Activated CD4-positive, alpha-beta memory T cell treated with anti-CD3 and anti-CD28 coated beads for 36 hours (primary cell): ENCODE measurements at regions not wholly inside any gene's neighbourhood (a gene's known extent, or its start where the extent isn't known, plus 50 kb on each side); places are given as distances from the start of the nearest gene placed in this dataset.
A peak's percentile ranks its signal among the peaks of the same experiment; 100 is the strongest.

Experiments used
- CTCF ChIA-PET: fragments of 350-600 bp; sonication (Branson Sonifier 250); formaldehyde crosslinking; loops from one replicate; lab custom pipeline; 2021; ENCODE audit warnings: antibody characterized with exemption, inconsistent platforms; lab: Charles Lee
- POLR2A ChIA-PET: fragments of 350-600 bp; sonication (Branson Sonifier 250); formaldehyde crosslinking; loops from one replicate; lab custom pipeline; 2021; ENCODE audit warnings: antibody characterized with exemption; lab: Charles Lee
- DNase-seq: peaks from one replicate; pipeline ENCODE4 v3.0.0-alpha.2; 2020
- H3K27ac Mint-ChIP-seq: one replicate; pipeline ENCODE4 v1.8.0; 2021; ENCODE audit warnings: mixed read lengths
- H3K27me3 Mint-ChIP-seq: one replicate; pipeline ENCODE4 v1.8.0; 2021; ENCODE audit warnings: mixed read lengths
- H3K36me3 Mint-ChIP-seq: one replicate; pipeline ENCODE4 v1.8.0; 2021; ENCODE audit warnings: mixed read lengths
- H3K4me1 Mint-ChIP-seq: one replicate; pipeline ENCODE4 v1.8.0; 2021; ENCODE audit warnings: low read depth, mixed read lengths
- H3K4me3 Mint-ChIP-seq: one replicate; pipeline ENCODE4 v1.8.0; 2021; ENCODE audit warnings: mild to moderate bottlenecking, mixed read lengths
- H3K9me3 Mint-ChIP-seq: one replicate; pipeline ENCODE4 v1.8.0; 2021; ENCODE audit warnings: mixed read lengths
- intact Hi-C: fragments of 100-400 bp; cut with micrococcal nuclease; formaldehyde crosslinking; loops from one replicate; pipeline ENCODE4 v1.15.1; 2023

DNA sequence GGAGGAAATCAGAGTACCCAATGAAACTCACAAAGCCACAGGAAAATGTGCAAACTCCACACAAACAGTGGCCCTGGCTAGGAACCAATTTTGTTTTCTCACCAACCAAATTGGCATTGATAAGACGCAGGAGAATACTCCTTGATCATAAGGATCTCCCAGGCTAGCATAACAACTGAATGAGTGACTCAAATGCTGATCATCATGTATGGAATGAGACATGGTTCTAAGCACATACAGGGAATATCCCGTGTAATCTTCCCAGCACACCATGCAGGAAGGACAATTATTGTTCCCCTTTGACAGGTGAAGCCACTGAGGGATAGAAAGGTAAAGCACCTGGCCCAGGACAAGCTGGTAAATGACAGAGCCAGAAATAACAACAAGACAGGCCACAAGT lies 180.0 kb upstream of the DUSP10 start:
- ChIA-PET POLR2A (interaction anchor here (0.6 kb wide), 1 partner anchor 420 kb away, joined by 3 read pairs; no protein-coding TSS in a partner anchor), CTCF (interaction anchor here (0.7 kb wide), 1 partner anchor 143 kb away, joined by 7 read pairs; no protein-coding TSS in a partner anchor)
- H3K27ac Mint-ChIP-seq, result no peak overlapping the region
- no peak for DNase-seq
- no peaks in the 10 kb centered on the region for H3K27me3 Mint-ChIP-seq
- no peak overlapping the region for H3K4me3 Mint-ChIP-seq
- H3K9me3 Mint-ChIP-seq, result no peaks in the 10 kb centered on the region
- no peaks in the 10 kb centered on the region for H3K4me1 Mint-ChIP-seq
- H3K36me3 Mint-ChIP-seq, result no peaks in the 10 kb centered on the region
- intact Hi-C loops, result no loop called here

- DNase-seq, result no peak
- Mint-ChIP-seq H3K36me3 (no peaks in the 10 kb centered on the region), H3K4me3 (no peak overlapping the region), H3K9me3 (no peaks in the 10 kb centered on the region), H3K4me1 (no peaks in the 10 kb centered on the region), H3K27ac (no peak overlapping the region), H3K27me3 (no peaks in the 10 kb centered on the region)
- CTCF ChIA-PET, result no interaction called here
- POLR2A ChIA-PET, result no interaction called here
- intact Hi-C loops, result no loop called here
Measured at GRCh38 chr1:221919743-221920142, 177.9 kb upstream of the DUSP10 start.

- no peaks in the 10 kb centered on the region for H3K36me3 Mint-ChIP-seq
- ChIA-PET POLR2A (no interaction called here), CTCF (no interaction called here)
- no peak for DNase-seq
- H3K9me3 Mint-ChIP-seq, result no peaks in the 10 kb centered on the region
- no peak overlapping the region for H3K27ac Mint-ChIP-seq
- intact Hi-C loops, result no loop called here
- no peaks in the 10 kb centered on the region for H3K27me3 Mint-ChIP-seq
- H3K4me1 Mint-ChIP-seq, result no peaks in the 10 kb centered on the region
- no peak overlapping the region for H3K4me3 Mint-ChIP-seq
Measured at GRCh38 chr1:221919341-221919740, 177.5 kb upstream of the DUSP10 start.

DNA sequence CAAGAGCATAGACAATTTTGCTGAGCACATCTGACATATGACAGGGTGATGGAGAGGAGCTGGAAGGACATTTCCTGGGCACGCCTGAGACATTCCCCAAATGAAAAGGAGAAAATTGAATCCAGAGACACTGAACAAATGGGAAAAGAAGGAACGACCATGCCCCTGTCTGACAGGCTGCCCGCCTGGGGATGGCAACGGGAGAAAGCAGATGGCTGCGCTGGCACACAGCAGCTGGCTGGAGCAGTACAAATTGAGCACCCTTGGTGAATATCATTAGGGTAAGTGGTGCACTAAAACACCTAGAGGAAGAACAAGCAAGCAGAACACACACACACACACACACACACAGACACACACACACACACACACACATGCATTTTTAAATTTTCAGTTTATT lies 174.3 kb upstream of the DUSP10 start:
- no peaks in the 10 kb centered on the region for H3K27me3 Mint-ChIP-seq
- CTCF ChIA-PET, result no interaction called here
- no peaks in the 10 kb centered on the region for H3K36me3 Mint-ChIP-seq
- POLR2A ChIA-PET, result no interaction called here
- DNase-seq, result no peak
- intact Hi-C loops, result no loop called here
- peaks cover 9% of the 10 kb centered on the region for H3K4me1 Mint-ChIP-seq
- no peak overlapping the region for H3K27ac Mint-ChIP-seq
- H3K4me3 Mint-ChIP-seq, result no peak overlapping the region
- H3K9me3 Mint-ChIP-seq, result no peaks in the 10 kb centered on the region

DNA sequence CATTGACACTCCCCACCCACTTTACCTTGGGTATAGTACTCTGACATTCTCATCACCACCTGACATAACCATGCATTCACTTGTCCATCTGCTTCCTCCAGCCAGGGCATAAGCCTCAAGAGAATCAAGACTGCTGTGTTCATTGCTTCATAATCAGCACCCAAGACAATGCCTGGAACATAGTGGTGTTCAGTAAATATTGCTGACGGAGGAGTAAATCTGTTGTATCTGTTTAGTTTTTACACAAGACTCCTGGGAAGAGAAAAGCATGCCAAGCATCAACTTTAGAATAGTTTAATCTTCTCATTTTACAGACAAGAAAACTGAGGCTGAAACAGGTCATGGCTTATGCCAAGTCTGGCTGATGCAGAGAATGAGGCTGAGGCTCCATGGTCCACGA lies 173.9 kb upstream of the DUSP10 start:
- H3K36me3 Mint-ChIP-seq, result no peaks in the 10 kb centered on the region
- intact Hi-C loops, result no loop called here
- H3K27me3 Mint-ChIP-seq, result no peaks in the 10 kb centered on the region
- ChIA-PET POLR2A (no interaction called here), CTCF (no interaction called here)
- DNase-seq, result no peak
- no peak overlapping the region for H3K4me3 Mint-ChIP-seq
- no peaks in the 10 kb centered on the region for H3K9me3 Mint-ChIP-seq
- peaks cover 9% of the 10 kb centered on the region for H3K4me1 Mint-ChIP-seq
- H3K27ac Mint-ChIP-seq, result no peak overlapping the region

GRCh38 chr1:221913351-221913892 lies 171.5 kb upstream of the DUSP10 start:
- Mint-ChIP-seq H3K27ac (no peak overlapping the region), H3K9me3 (no peaks in the 10 kb centered on the region), H3K27me3 (peaks cover 2% of the 10 kb centered on the region), H3K4me3 (no peak overlapping the region), H3K36me3 (no peaks in the 10 kb centered on the region), H3K4me1 (peaks cover 9% of the 10 kb centered on the region)
- DNase-seq, result no peak
- ChIA-PET CTCF (no interaction called here), POLR2A (no interaction called here)
- intact Hi-C loops, result no loop called here

DNA sequence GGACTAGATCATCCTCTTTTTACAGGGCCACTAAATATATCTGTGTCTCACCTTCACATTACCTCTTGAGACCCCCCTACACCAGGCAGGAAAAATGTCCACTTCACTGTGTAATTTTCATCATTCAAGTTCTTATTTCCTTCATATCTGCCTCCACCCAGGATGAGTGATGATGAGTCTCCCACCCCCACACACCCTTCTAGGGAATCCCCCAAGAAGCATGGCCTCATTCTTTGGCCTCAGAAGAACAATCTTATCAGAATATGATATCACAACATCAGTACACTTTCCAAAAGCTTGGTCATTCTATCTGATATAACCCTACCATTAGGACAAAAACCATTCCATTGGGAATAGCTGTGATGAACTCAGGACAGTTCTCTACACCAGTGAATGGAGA lies 170.3 kb upstream of the DUSP10 start:
- Mint-ChIP-seq H3K9me3 (no peaks in the 10 kb centered on the region), H3K4me3 (no peak overlapping the region), H3K27me3 (peaks cover 2% of the 10 kb centered on the region), H3K4me1 (peaks cover 9% of the 10 kb centered on the region), H3K27ac (no peak overlapping the region), H3K36me3 (no peaks in the 10 kb centered on the region)
- DNase-seq, result peak; percentile 42
- intact Hi-C loops, result no loop called here
- ChIA-PET CTCF (no interaction called here), POLR2A (no interaction called here)

DNA sequence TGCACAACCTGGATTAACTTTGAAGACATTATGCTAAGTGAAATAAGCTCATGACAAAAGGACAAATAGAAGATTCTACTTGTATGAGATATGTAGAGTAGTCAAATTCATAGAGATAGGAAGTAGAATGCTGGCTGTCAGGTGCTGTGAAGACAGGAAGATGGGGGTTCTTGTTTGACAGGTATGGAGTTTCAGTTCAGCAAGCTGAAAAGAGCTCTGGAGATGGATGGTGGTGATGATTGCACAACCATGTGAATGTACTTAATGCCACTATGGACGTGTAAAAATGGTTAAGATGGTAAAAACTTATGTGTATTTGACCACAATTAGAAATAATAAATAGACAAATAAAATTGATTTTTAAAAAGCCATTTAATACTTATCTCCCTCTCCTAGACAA lies 169.8 kb upstream of the DUSP10 start:
- CTCF ChIA-PET, result no interaction called here
- peaks cover 2% of the 10 kb centered on the region for H3K27me3 Mint-ChIP-seq

DNA sequence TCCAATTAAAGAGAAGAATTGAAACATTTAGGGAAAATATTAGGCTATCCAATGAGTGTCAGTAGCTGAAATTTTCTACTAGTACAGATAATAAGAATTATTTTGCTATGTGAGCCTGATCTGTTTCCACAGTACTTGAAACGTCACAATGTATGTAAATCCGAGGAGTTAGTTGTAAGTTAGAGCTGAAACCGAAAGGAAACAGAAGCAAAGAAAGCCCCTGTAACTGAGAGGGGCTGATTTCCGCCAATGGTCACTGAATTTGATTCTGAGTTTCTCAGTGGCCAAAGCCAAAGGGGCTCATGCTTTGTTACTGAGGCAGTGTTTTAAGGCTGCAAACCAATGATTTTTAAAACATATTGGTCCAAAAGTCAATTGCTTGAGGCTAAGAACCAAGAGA lies 168.3 kb upstream of the DUSP10 start:
- no peaks in the 10 kb centered on the region for H3K36me3 Mint-ChIP-seq
- no peak for DNase-seq
- H3K27me3 Mint-ChIP-seq, result peaks cover 2% of the 10 kb centered on the region
- H3K9me3 Mint-ChIP-seq, result no peaks in the 10 kb centered on the region
- POLR2A ChIA-PET, result no interaction called here
- no peak overlapping the region for H3K4me3 Mint-ChIP-seq
- CTCF ChIA-PET, result no interaction called here
- intact Hi-C loops, result no loop called here
- H3K27ac Mint-ChIP-seq, result no peak overlapping the region
- H3K4me1 Mint-ChIP-seq, result peaks cover 9% of the 10 kb centered on the region

More for the DNA sequence above, 169.8 kb upstream of the DUSP10 start:
- no peak overlapping the region for H3K27ac Mint-ChIP-seq
- no peaks in the 10 kb centered on the region for H3K9me3 Mint-ChIP-seq
- no peak overlapping the region for H3K4me3 Mint-ChIP-seq
- POLR2A ChIA-PET, result no interaction called here
- H3K36me3 Mint-ChIP-seq, result no peaks in the 10 kb centered on the region
- H3K4me1 Mint-ChIP-seq, result peaks cover 9% of the 10 kb centered on the region
- no peak for DNase-seq
- intact Hi-C loops, result no loop called here

GRCh38 chr1:221908573-221908972 lies 166.7 kb upstream of the DUSP10 start:
- H3K9me3 Mint-ChIP-seq, result no peaks in the 10 kb centered on the region
- no peak for DNase-seq
- H3K4me3 Mint-ChIP-seq, result no peak overlapping the region
- CTCF ChIA-PET, result no interaction called here
- POLR2A ChIA-PET, result no interaction called here
- intact Hi-C loops, result no loop called here
- no peak overlapping the region for H3K27ac Mint-ChIP-seq
- no peaks in the 10 kb centered on the region for H3K36me3 Mint-ChIP-seq
- H3K27me3 Mint-ChIP-seq, result peaks cover 2% of the 10 kb centered on the region
- H3K4me1 Mint-ChIP-seq, result peaks cover 9% of the 10 kb centered on the region

DNA sequence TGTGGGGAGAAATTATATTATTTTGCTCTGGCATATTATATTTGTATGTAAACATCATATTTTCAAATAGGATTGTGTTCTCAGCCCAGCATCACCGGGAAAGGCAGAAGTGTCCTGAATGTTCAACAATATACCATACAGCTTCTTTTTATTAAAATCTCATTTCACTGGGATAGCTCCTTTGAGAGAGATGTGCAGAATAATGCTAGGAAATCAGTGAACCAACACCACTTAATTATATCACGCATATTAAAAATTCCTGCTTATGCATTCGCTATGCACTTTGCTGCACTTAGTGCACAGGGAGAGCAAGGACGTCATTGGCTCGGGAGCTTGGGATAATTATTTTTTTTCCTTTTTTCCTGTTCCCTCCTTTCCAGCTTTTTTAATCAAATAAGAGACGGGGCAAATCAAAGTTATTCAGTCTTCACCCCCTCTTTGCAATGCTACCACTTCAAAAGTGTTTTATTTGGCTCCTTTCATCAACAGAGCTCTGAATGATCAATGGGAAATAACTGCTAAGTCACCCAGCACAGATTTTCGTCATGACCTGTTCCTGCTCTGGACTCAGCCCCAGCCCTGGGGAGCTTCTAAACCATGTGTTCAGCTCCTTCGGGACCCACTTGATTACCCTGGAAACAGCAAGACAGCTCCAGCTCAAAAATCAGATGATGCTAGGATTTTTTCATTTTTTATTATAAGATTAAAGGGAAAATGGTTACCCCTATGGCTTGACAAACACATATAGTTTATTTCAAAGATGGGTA lies 165.5 kb upstream of the DUSP10 start:
- peaks cover 2% of the 10 kb centered on the region for H3K27me3 Mint-ChIP-seq
- no peak for DNase-seq
- POLR2A ChIA-PET, result no interaction called here
- intact Hi-C loops, result no loop called here
- peaks cover 8% of the 10 kb centered on the region for H3K4me1 Mint-ChIP-seq
- no peaks in the 10 kb centered on the region for H3K36me3 Mint-ChIP-seq
- no peak overlapping the region for H3K27ac Mint-ChIP-seq
- H3K9me3 Mint-ChIP-seq, result no peaks in the 10 kb centered on the region
- CTCF ChIA-PET, result no interaction called here
- H3K4me3 Mint-ChIP-seq, result no peak overlapping the region

DNA sequence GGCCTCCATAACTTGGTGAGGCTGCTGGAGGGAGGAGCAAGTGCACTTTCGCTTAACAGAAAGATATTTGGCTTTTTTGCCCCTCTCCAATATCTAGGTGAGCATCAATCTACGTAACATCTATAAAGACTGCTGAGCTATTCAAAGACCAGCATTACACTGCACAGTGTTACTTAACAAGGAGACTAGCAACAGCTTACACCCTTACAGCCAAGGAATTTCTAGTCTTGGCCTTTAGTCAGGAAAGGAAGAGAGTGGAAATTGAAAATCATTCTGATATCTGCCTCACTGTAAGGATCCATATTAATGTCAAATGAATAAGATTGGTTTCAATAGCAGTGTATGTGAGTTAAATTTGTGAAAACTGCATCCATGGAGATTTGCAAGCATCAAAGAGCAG lies 163.9 kb upstream of the DUSP10 start:
- ChIA-PET POLR2A (no interaction called here), CTCF (no interaction called here)
- no peak overlapping the region for H3K4me3 Mint-ChIP-seq
- H3K36me3 Mint-ChIP-seq, result no peaks in the 10 kb centered on the region
- H3K27ac Mint-ChIP-seq, result no peak overlapping the region
- H3K4me1 Mint-ChIP-seq, result no peaks in the 10 kb centered on the region
- no peaks in the 10 kb centered on the region for H3K9me3 Mint-ChIP-seq
- intact Hi-C loops, result no loop called here
- H3K27me3 Mint-ChIP-seq, result peaks cover 2% of the 10 kb centered on the region
- no peak for DNase-seq

DNA sequence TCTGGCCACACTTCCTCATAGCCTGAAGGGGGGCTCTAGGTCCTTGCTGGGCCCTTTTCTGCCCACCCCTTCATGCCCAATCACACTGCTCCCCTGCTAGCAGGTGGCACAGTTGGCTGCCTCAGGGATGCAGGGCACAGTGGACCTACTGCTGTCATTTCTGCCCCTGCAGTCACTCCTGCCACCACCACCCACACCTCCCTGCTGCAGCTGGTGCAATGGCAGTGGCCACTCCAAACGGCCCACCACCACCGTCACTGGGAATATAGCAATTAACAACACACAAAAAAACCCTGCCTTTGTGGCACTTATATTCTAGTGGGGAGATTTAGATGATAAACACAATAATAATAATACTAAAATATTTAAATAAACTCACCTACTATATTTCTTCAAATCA lies 162.4 kb upstream of the DUSP10 start:
- no peaks in the 10 kb centered on the region for H3K4me1 Mint-ChIP-seq
- ChIA-PET POLR2A (no interaction called here), CTCF (no interaction called here)
- no peak overlapping the region for H3K4me3 Mint-ChIP-seq
- no peak for DNase-seq
- H3K9me3 Mint-ChIP-seq, result no peaks in the 10 kb centered on the region
- H3K27ac Mint-ChIP-seq, result no peak overlapping the region
- H3K27me3 Mint-ChIP-seq, result peaks cover 2% of the 10 kb centered on the region
- intact Hi-C loops, result no loop called here
- H3K36me3 Mint-ChIP-seq, result no peaks in the 10 kb centered on the region
